Spleen (tissue), 11 donors: ENCODE measurements at regions not wholly inside any gene's neighbourhood (a gene's known extent, or its start where the extent isn't known, plus 50 kb on each side); places are given as distances from the start of the nearest gene placed in this dataset.

Experiments
- DNase-seq: peaks from one replicate; pipeline ENCODE4 v3.0.0-alpha.2; 2020
- H3K27ac ChIP-seq, 8 donors: fragments of 200-600 bp; sonication (generic) in 7 of 8; 1 replicate in 4 of 8; 2 replicates in 4 of 8; pipeline versions ENCODE4 v1.5.0 to v1.8.0; 2016 to 2021; ENCODE audit warnings: inconsistent platforms in 4 of 8, mild to moderate bottlenecking in 4 of 8, moderate library complexity in 1 of 8
- H3K27me3 ChIP-seq, 7 donors: fragments of 200-600 bp; sonication (generic) in 6 of 7; replicated peaks in 1 of 7; 1 replicate in 4 of 7; 2 replicates in 3 of 7; pipeline versions ENCODE4 v1.5.0 to v1.8.0; 2016 to 2021; ENCODE audit warnings: inconsistent platforms in 3 of 7, mild to moderate bottlenecking in 1 of 7
- H3K36me3 ChIP-seq, 6 donors: fragments of 200-600 bp; sonication (generic) in 5 of 6; 1 replicate in 4 of 6; 2 replicates in 2 of 6; pipeline versions ENCODE4 v1.5.0 to v1.8.0; 2016 to 2021; ENCODE audit warnings: inconsistent platforms in 2 of 6
- H3K4me1 ChIP-seq, 6 donors: fragments of 200-600 bp; sonication (generic) in 5 of 6; 1 replicate in 3 of 6; 2 replicates in 3 of 6; pipeline versions ENCODE4 v1.5.0 to v1.8.0; 2016 to 2021; ENCODE audit warnings: inconsistent platforms in 3 of 6
- H3K4me3 ChIP-seq, 8 donors: fragments of 200-600 bp; sonication (generic) in 7 of 8; 1 replicate in 4 of 8; 2 replicates in 4 of 8; pipeline versions ENCODE4 v1.5.0 to v1.8.0; 2016 to 2021; ENCODE audit warnings: inconsistent platforms in 4 of 8, mild to moderate bottlenecking in 4 of 8, moderate library complexity in 2 of 8
- H3K9me3 ChIP-seq, 8 donors: fragments of 200-600 bp; sonication (generic) in 7 of 8; 1 replicate in 4 of 8; 2 replicates in 4 of 8; pipeline versions ENCODE4 v1.5.0 to v1.8.0; 2016 to 2021; ENCODE audit warnings: inconsistent platforms in 4 of 8
- POLR2A ChIP-seq, 3 donors: fragments of 450-650 bp; IDR thresholded peaks; one replicate each; pipeline ENCODE4 v1.5.1; 2017; ENCODE audit warnings: antibody characterized with exemption in 3 of 3, mild to moderate bottlenecking in 1 of 3
- POLR2AphosphoS5 ChIP-seq, 3 donors: sonication (generic); formaldehyde crosslinking; IDR thresholded peaks; one replicate each; pipeline ENCODE4 v1.5.1; 2017; ENCODE audit warnings: antibody characterized with exemption in 3 of 3
- whole genome bisulfite sequencing, 5 donors: extraction: QIAGEN DNeasy Blood & Tissue Kit in 3 of 5; methylation state at CpG; one replicate each; pipeline versions ENCODE4 v1.1.5 to v1.1.7; 2013 to 2018; 5-methylcytosine and 5-hydroxymethylcytosine counted together
- intact Hi-C: fragments of 100-400 bp; cut with DNase I; formaldehyde crosslinking; loops from one replicate; pipeline ENCODE4 v1.15.0; 2023; ENCODE audit warnings: low total_unique reads
- TF ChIP-seq, protein P1 (sequence below), 11 experiments: fragments of 200-600 bp in 7 of 11; fragments of 450-650 bp in 4 of 11; sonication (generic) in 4 of 11; IDR thresholded peaks in 8 of 11; conservative IDR thresholded peaks in 3 of 11; 1 replicate in 7 of 11; 2 replicates in 4 of 11; pipeline versions ENCODE4 v1.4.0 to v1.8.0; 2016 to 2021; ENCODE audit warnings: antibody characterized with exemption in 11 of 11, inconsistent platforms in 4 of 11, mild to moderate bottlenecking in 1 of 11
- donor health status: healthy with polysubstance abuse.
- donor health status: DM: no; HTN: no; CAD: no; lungs with moderate emphysema.
- donor health status: DM: no; HTN: no; CAD: no.
- donor health status: Bipolar disorder and iron deficiency.
- donor health status: healthy.
- donor health status: DM: no; HTN: no; CAD: no.
- donor health status: DM: yes; HTN: yes; CAD: no.

DNA sequence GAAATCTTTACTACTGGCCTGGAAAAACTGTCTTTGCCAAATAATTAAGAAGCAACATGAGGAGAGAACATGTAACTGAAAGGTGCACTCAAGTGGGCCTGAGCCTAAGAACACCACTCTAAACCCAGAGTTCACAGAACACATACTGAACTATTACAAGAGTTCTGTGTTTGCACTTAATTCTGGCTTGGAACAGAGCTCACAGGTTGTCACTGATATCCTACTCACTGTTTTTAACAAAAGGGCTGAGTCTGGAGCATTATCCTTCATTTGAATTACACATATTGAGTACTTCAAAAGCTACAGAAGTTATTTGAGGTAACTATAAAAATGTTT lies 164.7 kb downstream of the OGFRL1 start:
- no peak for DNase-seq
- no peaks in the 10 kb centered on the region for H3K4me1 ChIP-seq
- H3K27me3 ChIP-seq, result no peaks in the 10 kb centered on the region
- H3K36me3 ChIP-seq, result no peaks in the 10 kb centered on the region
- no peaks in the 10 kb centered on the region for H3K9me3 ChIP-seq
- H3K27ac ChIP-seq, result no peak overlapping the region
- no peak for TF ChIP-seq POLR2A (IDR thresholded peaks at IDR 0.05)
- TF ChIP-seq, protein P1, sequence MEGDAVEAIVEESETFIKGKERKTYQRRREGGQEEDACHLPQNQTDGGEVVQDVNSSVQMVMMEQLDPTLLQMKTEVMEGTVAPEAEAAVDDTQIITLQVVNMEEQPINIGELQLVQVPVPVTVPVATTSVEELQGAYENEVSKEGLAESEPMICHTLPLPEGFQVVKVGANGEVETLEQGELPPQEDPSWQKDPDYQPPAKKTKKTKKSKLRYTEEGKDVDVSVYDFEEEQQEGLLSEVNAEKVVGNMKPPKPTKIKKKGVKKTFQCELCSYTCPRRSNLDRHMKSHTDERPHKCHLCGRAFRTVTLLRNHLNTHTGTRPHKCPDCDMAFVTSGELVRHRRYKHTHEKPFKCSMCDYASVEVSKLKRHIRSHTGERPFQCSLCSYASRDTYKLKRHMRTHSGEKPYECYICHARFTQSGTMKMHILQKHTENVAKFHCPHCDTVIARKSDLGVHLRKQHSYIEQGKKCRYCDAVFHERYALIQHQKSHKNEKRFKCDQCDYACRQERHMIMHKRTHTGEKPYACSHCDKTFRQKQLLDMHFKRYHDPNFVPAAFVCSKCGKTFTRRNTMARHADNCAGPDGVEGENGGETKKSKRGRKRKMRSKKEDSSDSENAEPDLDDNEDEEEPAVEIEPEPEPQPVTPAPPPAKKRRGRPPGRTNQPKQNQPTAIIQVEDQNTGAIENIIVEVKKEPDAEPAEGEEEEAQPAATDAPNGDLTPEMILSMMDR (IDR thresholded peaks at IDR 0.05 in 8 of 11, conservative IDR thresholded peaks at IDR 0.05 in 3 of 11), result no peak
- no peak for TF ChIP-seq POLR2AphosphoS5 (IDR thresholded peaks at IDR 0.05)
- H3K4me3 ChIP-seq, result no peak overlapping the region
- intact Hi-C loops, result no loop called here

DNA sequence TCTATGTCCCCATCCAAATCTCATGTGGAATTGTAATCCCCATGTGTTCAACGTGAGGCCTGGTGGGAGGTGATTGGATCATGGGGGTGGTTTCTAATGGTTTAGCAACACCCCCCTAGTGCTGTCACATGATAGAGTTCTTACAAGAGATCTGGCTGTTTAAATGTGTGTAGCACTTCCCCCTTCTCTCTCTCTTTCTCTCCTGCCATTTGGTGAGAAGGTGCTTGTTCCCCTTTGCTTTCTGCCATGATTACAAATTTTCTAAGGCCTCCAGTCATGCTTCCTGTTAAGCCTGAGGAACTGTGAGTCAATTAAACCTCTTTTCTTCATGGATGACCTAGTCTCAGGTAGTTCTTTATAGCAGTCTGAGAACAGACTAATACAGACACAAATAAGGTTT lies 165.4 kb downstream of the OGFRL1 start:
- no peak for DNase-seq
- TF ChIP-seq POLR2A (IDR thresholded peaks at IDR 0.05) (no peak), POLR2AphosphoS5 (IDR thresholded peaks at IDR 0.05) (no peak)
- TF ChIP-seq, protein P1 (IDR thresholded peaks at IDR 0.05 in 8 of 11, conservative IDR thresholded peaks at IDR 0.05 in 3 of 11), result no peak
- Histone ChIP-seq H3K4me1 (no peaks in the 10 kb centered on the region), H3K4me3 (no peak overlapping the region), H3K27ac (no peak overlapping the region), H3K9me3 (no peaks in the 10 kb centered on the region), H3K27me3 (no peaks in the 10 kb centered on the region), H3K36me3 (no peaks in the 10 kb centered on the region)
- WGBS, 5 donors, result 49 to 71% (median 65%) methylated on average over 1 of the region's 1 CpG
- intact Hi-C loops, result no loop called here

DNA sequence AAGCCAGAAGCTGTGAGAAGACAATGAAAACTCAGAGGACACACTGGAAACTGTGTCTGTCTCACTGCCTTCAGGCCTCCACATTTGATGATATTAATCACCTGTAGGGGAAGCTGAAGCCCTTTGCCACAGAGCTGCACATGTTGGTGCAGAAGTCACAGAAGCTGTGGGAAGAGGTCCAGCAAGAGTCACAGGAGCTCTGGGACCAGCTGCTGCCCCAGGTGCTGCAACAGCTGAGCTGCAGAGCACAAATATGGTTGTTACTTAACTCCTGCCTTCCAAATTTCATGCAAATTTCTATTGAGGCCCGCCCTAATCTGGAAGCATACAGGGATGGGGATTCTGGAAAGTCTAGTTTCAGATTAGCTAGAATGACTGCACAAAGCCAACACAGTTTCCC lies 169.3 kb downstream of the OGFRL1 start:
- no peaks in the 10 kb centered on the region for H3K36me3 ChIP-seq
- H3K9me3 ChIP-seq, result no peaks in the 10 kb centered on the region
- DNase-seq, result no peak
- no peak overlapping the region for H3K4me3 ChIP-seq
- H3K4me1 ChIP-seq, result no peaks in the 10 kb centered on the region
- no peak overlapping the region for H3K27ac ChIP-seq
- H3K27me3 ChIP-seq, result no peaks in the 10 kb centered on the region
- TF ChIP-seq POLR2A (IDR thresholded peaks at IDR 0.05), result no peak
- TF ChIP-seq POLR2AphosphoS5 (IDR thresholded peaks at IDR 0.05), result no peak
- TF ChIP-seq, protein P1 (IDR thresholded peaks at IDR 0.05 in 8 of 11, conservative IDR thresholded peaks at IDR 0.05 in 3 of 11), result no peak
- WGBS, 5 donors, result 59 to 84% (median 74%) methylated on average over 1 of the region's 1 CpG
- intact Hi-C loops, result no loop called here

DNA sequence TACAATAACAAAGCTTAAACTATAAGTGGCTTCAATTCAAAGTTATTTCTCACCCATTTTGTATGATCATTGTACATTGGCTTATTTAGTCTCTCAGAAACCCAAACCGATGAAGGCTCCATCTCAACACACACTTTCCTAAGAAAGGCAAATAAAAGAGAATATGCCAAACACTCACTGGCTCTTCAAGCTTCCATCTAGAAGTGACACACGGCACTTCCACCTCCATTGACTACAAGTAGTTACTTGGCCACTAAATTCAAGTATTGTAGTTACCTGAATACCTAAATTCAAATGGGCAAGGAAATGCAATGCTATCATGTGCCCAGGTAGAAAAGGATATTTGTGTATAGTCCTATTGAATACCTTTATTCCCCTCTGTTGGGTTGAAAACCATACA lies 170.6 kb downstream of the OGFRL1 start:
- Histone ChIP-seq H3K27ac (no peak overlapping the region), H3K4me3 (no peak overlapping the region), H3K27me3 (no peaks in the 10 kb centered on the region), H3K9me3 (peaks cover 0 to 3% (median under 1%) of the 10 kb centered on the region in 8 donors), H3K4me1 (no peaks in the 10 kb centered on the region), H3K36me3 (no peaks in the 10 kb centered on the region)
- DNase-seq, result no peak
- WGBS, 5 donors, result 86 to 97% (median 92%) methylated on average over 2 of the region's 2 CpGs
- no peak for TF ChIP-seq POLR2AphosphoS5 (IDR thresholded peaks at IDR 0.05)
- TF ChIP-seq POLR2A (IDR thresholded peaks at IDR 0.05), result no peak
- TF ChIP-seq, protein P1 (IDR thresholded peaks at IDR 0.05 in 8 of 11, conservative IDR thresholded peaks at IDR 0.05 in 3 of 11), result no peak
- intact Hi-C loops, result no loop called here
